Mucosa of descending colon (tissue), 3 donors: ENCODE measurements at regions not wholly inside any gene's neighbourhood (a gene's known extent, or its start where the extent isn't known, plus 50 kb on each side); places are given as distances from the start of the nearest gene placed in this dataset.

Experiments used
- ATAC-seq: fragments of 200-7000 bp; cut with Tn5 transposase; one replicate; pipeline ENCODE4 v1.9.1; 2020; ENCODE audit warnings: mild to moderate bottlenecking, moderate library complexity
- DNase-seq, 3 donors: peaks; one replicate each; pipeline ENCODE4 v3.0.0-alpha.2; 2020
- H3K36me3 ChIP-seq: fragments of 200-600 bp; one replicate; pipeline ENCODE4 v1.8.0; 2021; ENCODE audit warnings: low read depth, mild to moderate bottlenecking
- H3K4me1 ChIP-seq: fragments of 200-600 bp; one replicate; pipeline ENCODE4 v1.8.0; 2021; ENCODE audit warnings: low read depth, mild to moderate bottlenecking
- H3K4me3 ChIP-seq: fragments of 200-600 bp; one replicate; pipeline ENCODE4 v1.8.0; 2021; ENCODE audit warnings: mild to moderate bottlenecking
- H3K9me3 ChIP-seq: fragments of 200-600 bp; one replicate; pipeline ENCODE4 v1.8.0; 2021; ENCODE audit warnings: mild to moderate bottlenecking
- CTCF ChIP-seq: fragments of 200-600 bp; IDR thresholded peaks from one replicate; pipeline ENCODE4 v1.8.0; 2022; ENCODE audit warnings: antibody characterized with exemption, mild to moderate bottlenecking
- intact Hi-C, 2 donors: fragments of 100-400 bp; cut with DNase I in 1 of 2; cut with micrococcal nuclease in 1 of 2; formaldehyde crosslinking; loops; one replicate each; pipeline versions ENCODE4 v1.11.0 to v1.11.1; 2022; cut with DNase I, micrococcal nuclease
- donor health status: DM: no; HTN: no; CAD: no; lungs with moderate emphysema.
- donor health status: DM: no; HTN: no; CAD: no.
- donor health status: DM: no; HTN: yes; CAD: no.

- no peak for TF ChIP-seq CTCF
- ATAC-seq (no peak), DNase-seq (no peak)
- intact Hi-C loops = loop anchor here in 1 of 2 donors (10.0 kb wide), 1 partner anchor 154 kb away; no protein-coding TSS in a partner anchor
- Histone ChIP-seq H3K4me1 (no peaks in the 10 kb centered on the region), H3K9me3 (no peaks in the 10 kb centered on the region), H3K36me3 (no peaks in the 10 kb centered on the region), H3K4me3 (no peak overlapping the region)
Measured at GRCh38 chr7:94280851-94281250, 113.8 kb upstream of the COL1A2 start.

GRCh38 chr7:94284104-94284503, 110.6 kb upstream of the COL1A2 start:
- DNase-seq (no peak), ATAC-seq (no peak)
- Histone ChIP-seq H3K4me3 (no peak overlapping the region), H3K4me1 (no peaks in the 10 kb centered on the region), H3K36me3 (no peaks in the 10 kb centered on the region), H3K9me3 (no peaks in the 10 kb centered on the region)
- intact Hi-C loops = loop anchor here in 1 of 2 donors (10.0 kb wide), 1 partner anchor 151 kb away; no protein-coding TSS in a partner anchor
- TF ChIP-seq CTCF = no peak

- intact Hi-C loops = loop anchor here (5.0 to 10.0 kb wide), 2 partner anchors 149 to 151 kb away; no protein-coding TSS in a partner anchor
- TF ChIP-seq CTCF = no peak
- ATAC-seq (no peak), DNase-seq (no peak)
- Histone ChIP-seq H3K4me1 (no peaks in the 10 kb centered on the region), H3K9me3 (no peaks in the 10 kb centered on the region), H3K36me3 (no peaks in the 10 kb centered on the region), H3K4me3 (no peak overlapping the region)
Measured at GRCh38 chr7:94286111-94286510, 108.6 kb upstream of the COL1A2 start.

- Histone ChIP-seq H3K4me1 (no peaks in the 10 kb centered on the region), H3K9me3 (no peaks in the 10 kb centered on the region), H3K36me3 (no peaks in the 10 kb centered on the region), H3K4me3 (no peak overlapping the region)
- DNase-seq = no peak
- TF ChIP-seq CTCF = no peak
- ATAC-seq = no peak
- intact Hi-C loops = loop anchor here (5.0 to 10.0 kb wide), 2 partner anchors 147 to 149 kb away; no protein-coding TSS in a partner anchor
Measured at GRCh38 chr7:94288096-94288495, 106.6 kb upstream of the COL1A2 start.

GRCh38 chr7:94289071-94289470, 105.6 kb upstream of the COL1A2 start:
- H3K4me1 ChIP-seq = no peaks in the 10 kb centered on the region
- ATAC-seq (peak; percentile 61), DNase-seq (peak in 2 of 3 donors; percentile 27 to 67)
- peak; percentile 58 for TF ChIP-seq CTCF
- H3K36me3 ChIP-seq = no peaks in the 10 kb centered on the region
- H3K4me3 ChIP-seq = no peak overlapping the region
- no peaks in the 10 kb centered on the region for H3K9me3 ChIP-seq
- intact Hi-C loops = loop anchor here (5.0 to 10.0 kb wide), 2 partner anchors 146 to 148 kb away; no protein-coding TSS in a partner anchor
